BJ (cell line): ENCODE measurements at regions not wholly inside any gene's neighbourhood (a gene's known extent, or its start where the extent isn't known, plus 50 kb on each side); places are given as distances from the start of the nearest gene placed in this dataset.

ENCODE experiments used
- CTCF ChIA-PET: fragments of 350-600 bp; formaldehyde crosslinking; extraction: SDS; loops from one replicate; lab custom pipeline; 2021; ENCODE audit warnings: antibody characterized with exemption, inconsistent platforms; lab: Yijun Ruan, JAX
- POLR2A ChIA-PET: fragments of 300-600 bp; sonication (Branson Sonifier 250); formaldehyde crosslinking; extraction: SDS; loops from one replicate; lab custom pipeline; 2021; ENCODE audit warnings: antibody characterized with exemption; lab: Charles Lee
- DNase-seq: peaks from one replicate; pipeline ENCODE4 v3.0.0-alpha.2; 2011; ENCODE audit warnings: low read depth
- H3K27me3 ChIP-seq: 2 replicates; pipeline ENCODE4 v1.6.0; 2011; ENCODE audit warnings: low read length; ENCODE audit not compliant: control insufficient read depth, insufficient read depth
- H3K36me3 ChIP-seq: 2 replicates; pipeline ENCODE4 v1.5.1; 2011; ENCODE audit warnings: low read length; ENCODE audit not compliant: control insufficient read depth, insufficient read depth
- H3K4me3 ChIP-seq: 2 replicates; pipeline ENCODE4 v1.5.1; 2011; ENCODE audit warnings: low read depth, mild to moderate bottlenecking, control low read depth, low read length
- TF ChIP-seq, protein P1 (sequence below): IDR thresholded peaks from 2 replicates; pipeline ENCODE4 v1.5.1; 2011; ENCODE audit warnings: low read depth, mild to moderate bottlenecking, control low read depth, inconsistent platforms, low read length, moderate library complexity; ENCODE audit not compliant: insufficient read depth

DNA sequence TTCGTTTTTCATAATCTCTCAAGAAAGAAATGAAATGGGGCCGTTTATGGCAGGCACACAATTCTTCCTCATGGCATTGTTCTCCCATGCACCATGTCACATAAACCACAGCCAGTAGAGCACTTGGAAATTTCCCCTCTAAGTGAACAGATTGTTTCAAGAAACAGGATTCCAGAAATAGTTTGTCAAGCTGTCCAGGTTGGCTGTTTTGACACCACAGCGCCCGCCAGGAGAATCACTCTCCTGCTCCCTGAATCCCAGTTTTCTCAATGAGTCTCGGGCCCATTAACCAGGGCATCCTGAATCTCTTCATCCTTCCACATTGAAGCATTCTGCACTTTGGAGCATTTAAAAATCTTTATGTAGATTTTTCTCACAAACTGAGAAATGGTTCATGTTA is 172.2 kb upstream of the NEBL start:
- Histone ChIP-seq H3K4me3 (no peak overlapping the region), H3K27me3 (no peaks in the 10 kb centered on the region; the same call in 1 of the 2 replicates), H3K36me3 (no peaks in the 10 kb centered on the region)
- DNase-seq = no peak
- ChIA-PET CTCF (interaction anchor here (4.9 kb wide), 1 partner anchor 10 kb away, joined by 30 read pairs; no protein-coding TSS in a partner anchor), POLR2A (no interaction called here)
- TF ChIP-seq, protein P1, sequence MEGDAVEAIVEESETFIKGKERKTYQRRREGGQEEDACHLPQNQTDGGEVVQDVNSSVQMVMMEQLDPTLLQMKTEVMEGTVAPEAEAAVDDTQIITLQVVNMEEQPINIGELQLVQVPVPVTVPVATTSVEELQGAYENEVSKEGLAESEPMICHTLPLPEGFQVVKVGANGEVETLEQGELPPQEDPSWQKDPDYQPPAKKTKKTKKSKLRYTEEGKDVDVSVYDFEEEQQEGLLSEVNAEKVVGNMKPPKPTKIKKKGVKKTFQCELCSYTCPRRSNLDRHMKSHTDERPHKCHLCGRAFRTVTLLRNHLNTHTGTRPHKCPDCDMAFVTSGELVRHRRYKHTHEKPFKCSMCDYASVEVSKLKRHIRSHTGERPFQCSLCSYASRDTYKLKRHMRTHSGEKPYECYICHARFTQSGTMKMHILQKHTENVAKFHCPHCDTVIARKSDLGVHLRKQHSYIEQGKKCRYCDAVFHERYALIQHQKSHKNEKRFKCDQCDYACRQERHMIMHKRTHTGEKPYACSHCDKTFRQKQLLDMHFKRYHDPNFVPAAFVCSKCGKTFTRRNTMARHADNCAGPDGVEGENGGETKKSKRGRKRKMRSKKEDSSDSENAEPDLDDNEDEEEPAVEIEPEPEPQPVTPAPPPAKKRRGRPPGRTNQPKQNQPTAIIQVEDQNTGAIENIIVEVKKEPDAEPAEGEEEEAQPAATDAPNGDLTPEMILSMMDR = no peak

DNA sequence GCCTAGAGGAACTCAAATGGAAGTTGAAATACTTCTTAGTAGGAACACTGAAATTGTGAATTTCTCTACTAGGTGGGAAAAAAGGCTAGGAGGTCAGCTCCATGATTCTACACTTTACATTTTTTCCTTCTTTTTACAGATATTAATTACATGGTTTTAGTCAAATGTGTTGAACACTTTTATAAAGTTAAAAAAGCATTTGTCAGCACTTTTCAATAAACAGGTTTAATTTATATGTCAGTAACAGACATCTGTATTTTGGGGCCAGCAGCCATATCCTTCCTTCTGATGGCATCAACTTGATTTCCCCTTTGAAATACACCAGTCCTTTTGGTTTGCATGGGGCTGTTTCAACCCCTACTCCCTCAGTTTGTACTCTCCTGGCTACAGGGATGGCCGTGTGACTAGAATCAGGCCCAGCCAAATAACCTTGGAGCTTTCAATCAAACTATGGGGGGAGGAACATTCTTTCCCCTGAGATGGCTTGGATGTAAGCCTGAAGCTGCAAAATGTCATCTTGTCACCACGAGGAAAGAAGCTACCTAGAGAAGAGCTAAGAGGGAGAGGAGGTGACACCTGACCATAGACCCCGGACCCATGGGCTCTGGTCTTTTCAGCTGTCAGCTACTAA is 171.0 kb upstream of the NEBL start:
- CTCF ChIA-PET = interaction anchor here (4.9 kb wide), 1 partner anchor 11 kb away, joined by 30 read pairs; no protein-coding TSS in a partner anchor
- POLR2A ChIA-PET = no interaction called here
- Histone ChIP-seq H3K4me3 (no peak overlapping the region), H3K27me3 (no peaks in the 10 kb centered on the region; the same call in 1 of the 2 replicates), H3K36me3 (no peaks in the 10 kb centered on the region)
- TF ChIP-seq, protein P1 = no peak
- DNase-seq = no peak

DNA sequence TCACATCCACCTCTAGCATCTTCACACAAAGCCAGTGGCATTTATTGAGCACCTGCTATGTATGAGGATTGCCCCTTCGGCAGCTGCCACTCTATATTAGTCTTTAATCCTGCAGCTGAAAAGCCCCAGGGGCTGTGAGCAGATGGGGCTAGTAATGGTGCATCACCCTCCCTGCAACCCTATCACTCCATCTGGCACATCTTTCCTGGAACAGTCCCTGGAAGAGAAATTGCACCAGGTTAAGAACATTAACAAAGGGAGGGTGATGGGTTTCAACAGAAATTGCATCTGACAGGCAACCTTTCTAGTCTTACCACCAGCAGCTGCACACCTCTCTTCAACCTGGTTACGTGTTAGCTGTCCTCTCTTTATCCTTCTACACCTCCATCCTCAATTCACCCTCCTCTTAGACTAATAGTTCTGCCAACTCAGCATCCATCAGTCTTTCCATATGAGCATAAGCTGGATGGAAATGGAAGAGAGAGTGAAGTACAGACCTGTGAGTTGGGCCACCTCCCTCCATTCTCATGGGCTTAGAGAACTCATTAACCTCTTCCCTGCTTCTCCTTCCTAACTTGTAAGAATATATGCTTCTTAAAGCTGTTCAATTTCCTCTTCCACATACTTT is 168.6 kb upstream of the NEBL start:
- CTCF ChIA-PET = interaction anchor here (4.9 kb wide), 1 partner anchor 13 kb away, joined by 30 read pairs; no protein-coding TSS in a partner anchor

DNA sequence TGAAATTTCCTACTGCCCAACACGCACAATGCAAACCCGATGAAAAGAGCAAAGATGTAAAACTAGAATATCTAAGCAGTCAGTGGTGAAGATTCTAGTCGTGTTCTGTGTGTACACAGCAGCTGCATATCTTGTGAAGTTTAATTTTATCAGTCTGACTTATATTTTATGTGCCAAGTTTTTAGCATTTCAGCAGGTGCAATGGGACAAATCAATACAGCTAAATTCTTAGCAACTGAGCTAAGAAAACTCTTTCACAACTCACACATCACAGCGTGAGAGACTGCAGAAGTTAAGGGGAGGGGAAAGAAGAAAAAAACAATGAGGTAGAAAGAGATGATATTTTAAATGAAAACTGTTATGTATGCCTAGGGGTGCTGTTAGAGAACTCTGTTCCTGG is 164.9 kb upstream of the NEBL start:
- DNase-seq = no peak
- Histone ChIP-seq H3K36me3 (no peaks in the 10 kb centered on the region), H3K4me3 (no peak overlapping the region), H3K27me3 (no peaks in the 10 kb centered on the region)
- TF ChIP-seq, protein P1 = no peak
- CTCF ChIA-PET = no interaction called here
- POLR2A ChIA-PET = no interaction called here

More for the DNA sequence above, 168.6 kb upstream of the NEBL start:
- TF ChIP-seq, protein P1 = no peak
- no peak for DNase-seq
- POLR2A ChIA-PET = no interaction called here
- Histone ChIP-seq H3K4me3 (no peak overlapping the region), H3K27me3 (no peaks in the 10 kb centered on the region; the same call in 1 of the 2 replicates), H3K36me3 (no peaks in the 10 kb centered on the region)

DNA sequence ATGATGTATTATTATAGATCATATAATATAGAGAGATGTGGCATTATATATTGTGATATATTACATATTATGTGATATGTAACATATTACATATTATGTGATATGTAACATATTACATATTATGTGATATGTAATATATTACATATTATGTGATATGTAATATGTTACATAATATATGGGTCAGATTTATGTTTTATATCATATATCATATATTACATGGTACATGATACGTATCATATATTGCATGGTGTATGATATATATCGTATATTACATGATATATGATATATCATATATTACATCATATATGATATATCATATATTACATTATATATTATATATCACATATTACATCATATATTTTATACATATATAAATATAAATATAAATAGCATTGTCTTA is 164.1 kb upstream of the NEBL start:
- H3K27me3 ChIP-seq = no peaks in the 10 kb centered on the region

More for the DNA sequence above, 164.1 kb upstream of the NEBL start:
- TF ChIP-seq, protein P1 = no peak
- H3K36me3 ChIP-seq = no peaks in the 10 kb centered on the region
- ChIA-PET CTCF (no interaction called here), POLR2A (no interaction called here)
- no peak for DNase-seq
- no peak overlapping the region for H3K4me3 ChIP-seq
